ENCODE measurements at regions not wholly inside any gene's neighbourhood (a gene's known extent, or its start where the extent isn't known, plus 50 kb on each side); places are given as distances from the start of the nearest gene placed in this dataset.

DNA sequence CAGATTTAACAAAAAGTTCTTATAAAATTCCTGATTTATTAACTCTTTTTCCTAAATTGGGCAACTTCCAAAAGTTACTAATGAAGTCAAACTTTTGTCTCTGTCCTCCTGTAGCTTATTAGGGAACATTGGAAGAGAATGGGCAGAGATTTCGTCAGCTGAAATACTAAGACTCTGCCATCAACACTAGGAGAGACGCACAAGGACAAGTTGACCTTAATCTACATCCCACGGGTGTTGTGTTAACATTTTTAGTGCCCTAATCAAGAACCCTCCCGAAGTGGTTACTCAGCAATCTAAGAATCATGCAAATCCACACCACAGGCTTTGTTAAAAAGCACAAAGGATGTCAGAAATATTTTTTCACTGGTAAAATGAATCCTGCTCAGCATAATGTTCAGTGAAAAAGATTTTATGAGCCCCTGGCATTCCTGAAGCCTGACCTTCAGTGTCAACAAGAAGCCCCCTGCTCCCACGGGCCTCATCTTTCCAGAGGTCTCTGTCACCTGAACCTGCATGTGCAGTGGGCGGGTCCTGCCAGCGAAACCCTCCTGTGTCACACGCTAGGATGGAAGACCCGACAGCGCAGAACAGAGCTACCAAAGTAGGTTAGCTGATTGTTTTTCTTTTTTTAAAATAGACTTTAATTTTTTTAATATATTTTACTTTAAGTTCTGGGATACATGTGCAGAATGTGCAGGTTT lies 70.6 kb upstream of the AKR1E2 start:
- Histone ChIP-seq H3K36me3 (ENCODE audit: insufficient read depth, low read depth, low read length) (no peaks in the 10 kb centered on the region), H3K9me3 (ENCODE audit: insufficient read depth, low read depth, low read length) (no peaks in the 10 kb centered on the region), H3K27me3 (ENCODE audit: insufficient read depth, low read length) (no peaks in the 10 kb centered on the region), H3K9ac (ENCODE audit: low read depth, low read length) (no peak overlapping the region), H3K4me3 (ENCODE audit: low read length) (no peak overlapping the region), H3K4me1 (ENCODE audit: insufficient read depth, low read length) (no peaks in the 10 kb centered on the region), H3K27ac (ENCODE audit: low read length) (no peak overlapping the region)

GRCh38 chr10:4754143-4754542 lies 71.9 kb upstream of the AKR1E2 start:
- Histone ChIP-seq H3K27ac (ENCODE audit: low read length) (no peak overlapping the region), H3K4me1 (ENCODE audit: insufficient read depth, low read length) (no peaks in the 10 kb centered on the region), H3K36me3 (ENCODE audit: insufficient read depth, low read depth, low read length) (no peaks in the 10 kb centered on the region), H3K4me3 (ENCODE audit: low read length) (no peak overlapping the region), H3K27me3 (ENCODE audit: insufficient read depth, low read length) (no peaks in the 10 kb centered on the region), H3K9me3 (ENCODE audit: insufficient read depth, low read depth, low read length) (no peaks in the 10 kb centered on the region), H3K9ac (ENCODE audit: low read depth, low read length) (no peak overlapping the region)

DNA sequence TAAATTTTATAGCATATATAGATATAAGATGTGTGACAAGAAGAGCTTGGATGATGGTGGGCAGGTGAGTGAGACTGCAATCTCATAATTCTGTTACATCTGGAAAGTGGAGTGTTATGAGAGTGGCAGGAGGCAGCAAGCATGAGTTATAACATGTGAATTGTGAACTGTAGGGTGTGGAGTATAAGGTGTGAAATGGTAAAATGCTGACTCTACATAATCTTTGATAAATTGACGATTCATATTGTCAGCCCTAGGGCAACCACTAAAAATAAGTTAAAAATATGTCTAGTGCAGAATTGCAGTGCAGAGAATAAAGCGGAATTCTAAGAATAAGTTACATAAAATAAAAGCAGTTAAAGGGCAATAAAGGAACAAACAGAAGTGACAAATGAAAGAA lies 74.8 kb upstream of the AKR1E2 start:
- H3K9ac ChIP-seq (ENCODE audit: low read depth, low read length) = no peak overlapping the region
- no peaks in the 10 kb centered on the region for H3K4me1 ChIP-seq (ENCODE audit: insufficient read depth, low read length)
- H3K9me3 ChIP-seq (ENCODE audit: insufficient read depth, low read depth, low read length) = no peaks in the 10 kb centered on the region

GRCh38 chr10:4749271-4749574 lies 76.8 kb upstream of the AKR1E2 start:
- H3K4me3 ChIP-seq (ENCODE audit: low read length) = no peak overlapping the region
- H3K9me3 ChIP-seq (ENCODE audit: insufficient read depth, low read depth, low read length) = no peaks in the 10 kb centered on the region
- H3K27ac ChIP-seq (ENCODE audit: low read length) = no peak overlapping the region
- H3K27me3 ChIP-seq (ENCODE audit: insufficient read depth, low read length) = no peaks in the 10 kb centered on the region
- H3K9ac ChIP-seq (ENCODE audit: low read depth, low read length) = no peak overlapping the region
- no peaks in the 10 kb centered on the region for H3K36me3 ChIP-seq (ENCODE audit: insufficient read depth, low read depth, low read length)
- no peaks in the 10 kb centered on the region for H3K4me1 ChIP-seq (ENCODE audit: insufficient read depth, low read length)

More for the DNA sequence above, 74.8 kb upstream of the AKR1E2 start:
- Histone ChIP-seq H3K27me3 (ENCODE audit: insufficient read depth, low read length) (no peaks in the 10 kb centered on the region), H3K27ac (ENCODE audit: low read length) (no peak overlapping the region), H3K4me3 (ENCODE audit: low read length) (no peak overlapping the region), H3K36me3 (ENCODE audit: insufficient read depth, low read depth, low read length) (no peaks in the 10 kb centered on the region)

DNA sequence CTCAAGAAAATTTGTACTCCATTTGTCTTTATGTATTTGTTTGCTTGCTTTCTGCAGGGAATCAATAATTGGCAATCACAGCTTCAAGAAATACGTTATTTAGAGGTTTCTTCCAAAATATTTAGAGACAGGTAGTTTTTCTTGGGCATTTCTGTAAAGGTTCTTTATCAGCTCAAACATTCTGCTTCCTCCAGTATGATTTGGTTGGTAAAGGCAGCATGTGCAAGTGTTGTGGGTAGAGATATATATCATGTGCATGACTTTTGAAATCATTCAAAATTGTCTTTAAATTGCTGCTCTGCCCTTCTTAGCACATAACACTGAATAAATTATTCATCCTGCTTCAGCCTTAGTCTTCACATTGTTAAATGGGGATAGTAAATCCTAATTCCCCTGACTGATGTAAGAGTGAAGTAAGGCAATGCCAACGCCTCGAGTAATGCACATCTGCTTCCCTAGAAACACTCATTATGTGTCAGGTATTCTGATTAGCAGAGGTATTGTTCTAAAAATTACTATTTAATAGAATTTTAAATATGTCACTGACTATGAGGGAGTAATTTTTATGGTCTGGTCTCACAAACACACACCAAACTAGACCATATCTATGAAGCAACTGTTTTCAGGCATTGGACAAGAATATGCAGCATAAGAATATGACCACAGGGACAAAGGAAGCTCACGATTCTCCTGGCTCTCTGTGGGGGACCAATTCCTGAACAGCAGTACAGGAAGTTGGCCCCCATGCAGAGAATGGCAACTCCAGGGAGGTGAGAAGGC lies 77.3 kb upstream of the AKR1E2 start:
- no peaks in the 10 kb centered on the region for H3K4me1 ChIP-seq (ENCODE audit: insufficient read depth, low read length)
- no peaks in the 10 kb centered on the region for H3K36me3 ChIP-seq (ENCODE audit: insufficient read depth, low read depth, low read length)
- no peaks in the 10 kb centered on the region for H3K9me3 ChIP-seq (ENCODE audit: insufficient read depth, low read depth, low read length)
- H3K27ac ChIP-seq (ENCODE audit: low read length) = no peak overlapping the region
- no peak overlapping the region for H3K4me3 ChIP-seq (ENCODE audit: low read length)
- no peaks in the 10 kb centered on the region for H3K27me3 ChIP-seq (ENCODE audit: insufficient read depth, low read length)
- no peak overlapping the region for H3K9ac ChIP-seq (ENCODE audit: low read depth, low read length)

GRCh38 chr10:4742217-4742616 lies 83.8 kb upstream of the AKR1E2 start:
- Histone ChIP-seq H3K9ac (ENCODE audit: low read depth, low read length) (no peak overlapping the region), H3K4me3 (ENCODE audit: low read length) (no peak overlapping the region), H3K27me3 (ENCODE audit: insufficient read depth, low read length) (no peaks in the 10 kb centered on the region), H3K4me1 (ENCODE audit: insufficient read depth, low read length) (no peaks in the 10 kb centered on the region), H3K36me3 (ENCODE audit: insufficient read depth, low read depth, low read length) (no peaks in the 10 kb centered on the region), H3K9me3 (ENCODE audit: insufficient read depth, low read depth, low read length) (no peaks in the 10 kb centered on the region), H3K27ac (ENCODE audit: low read length) (no peak overlapping the region)

GRCh38 chr10:4740471-4740870 lies 85.5 kb upstream of the AKR1E2 start:
- H3K27me3 ChIP-seq (ENCODE audit: insufficient read depth, low read length) = no peaks in the 10 kb centered on the region
- H3K9ac ChIP-seq (ENCODE audit: low read depth, low read length) = no peak overlapping the region
- no peaks in the 10 kb centered on the region for H3K4me1 ChIP-seq (ENCODE audit: insufficient read depth, low read length)
- no peak overlapping the region for H3K27ac ChIP-seq (ENCODE audit: low read length)
- H3K36me3 ChIP-seq (ENCODE audit: insufficient read depth, low read depth, low read length) = no peaks in the 10 kb centered on the region
- no peaks in the 10 kb centered on the region for H3K9me3 ChIP-seq (ENCODE audit: insufficient read depth, low read depth, low read length)
- H3K4me3 ChIP-seq (ENCODE audit: low read length) = no peak overlapping the region

DNA sequence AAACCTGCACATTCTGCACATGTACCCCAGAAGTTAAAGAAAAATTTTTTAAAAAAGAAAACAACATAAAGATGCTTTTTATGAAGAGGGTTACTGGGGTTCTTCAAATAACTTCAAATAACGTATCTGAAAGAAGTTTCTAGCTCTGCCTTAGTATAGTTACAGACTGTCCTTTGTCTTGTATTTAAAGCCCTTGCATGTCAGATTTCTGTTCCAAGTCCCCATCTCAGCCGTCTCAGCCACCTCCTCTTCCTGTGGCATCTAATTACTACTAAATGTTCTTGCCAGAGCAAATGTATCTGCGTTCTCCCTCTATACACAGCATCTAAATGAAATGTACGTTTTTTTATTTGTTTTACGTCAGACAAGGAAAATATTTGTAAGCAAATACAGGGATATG lies 89.4 kb upstream of the AKR1E2 start:
- Histone ChIP-seq H3K9me3 (ENCODE audit: insufficient read depth, low read depth, low read length) (no peaks in the 10 kb centered on the region), H3K27ac (ENCODE audit: low read length) (no peak overlapping the region), H3K27me3 (ENCODE audit: insufficient read depth, low read length) (no peaks in the 10 kb centered on the region), H3K4me1 (ENCODE audit: insufficient read depth, low read length) (no peaks in the 10 kb centered on the region), H3K9ac (ENCODE audit: low read depth, low read length) (no peak overlapping the region), H3K36me3 (ENCODE audit: insufficient read depth, low read depth, low read length) (no peaks in the 10 kb centered on the region), H3K4me3 (ENCODE audit: low read length) (no peak overlapping the region)

DNA sequence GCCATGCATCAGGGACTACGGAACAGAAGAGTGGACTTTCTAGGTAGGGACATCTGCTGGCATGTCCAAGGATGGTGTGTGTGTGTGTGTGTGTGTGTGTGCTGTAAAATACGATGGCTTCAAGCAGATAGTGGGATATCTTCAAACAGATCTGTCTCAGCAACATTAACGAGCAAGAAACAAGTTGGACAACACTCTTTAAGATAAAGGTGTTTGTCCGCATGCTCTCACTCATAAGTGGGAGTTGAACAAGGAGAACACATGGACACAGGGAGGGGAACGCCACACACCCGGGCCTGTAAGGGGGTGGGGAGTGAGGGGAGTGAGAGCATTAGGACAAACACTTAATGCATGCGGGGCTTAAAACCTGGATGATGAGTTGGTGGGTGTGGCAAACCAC lies 89.8 kb upstream of the AKR1E2 start:
- no peak overlapping the region for H3K4me3 ChIP-seq (ENCODE audit: low read length)
- H3K4me1 ChIP-seq (ENCODE audit: insufficient read depth, low read length) = no peaks in the 10 kb centered on the region
- H3K27ac ChIP-seq (ENCODE audit: low read length) = no peak overlapping the region

DNA sequence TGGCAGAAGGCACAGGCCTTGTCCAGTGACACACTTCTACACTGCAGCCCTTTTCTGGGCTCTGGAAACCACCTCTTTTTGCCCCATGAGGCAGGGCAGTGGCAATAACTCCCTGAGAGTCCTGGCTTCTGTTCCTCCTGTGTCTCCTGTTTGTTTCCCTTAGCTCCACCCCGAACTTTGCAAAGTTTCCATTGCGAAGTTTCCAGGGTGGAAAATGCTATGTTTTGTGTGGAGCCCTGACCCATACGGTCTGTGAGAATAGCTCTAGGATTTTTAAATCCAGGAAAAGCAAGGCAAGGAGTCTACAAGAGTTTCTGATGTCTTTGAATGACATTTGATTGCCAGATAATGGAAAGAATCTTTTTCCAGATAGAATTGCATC lies 92.2 kb upstream of the AKR1E2 start:
- Histone ChIP-seq H3K36me3 (ENCODE audit: insufficient read depth, low read depth, low read length) (no peaks in the 10 kb centered on the region), H3K4me1 (ENCODE audit: insufficient read depth, low read length) (no peaks in the 10 kb centered on the region), H3K9me3 (ENCODE audit: insufficient read depth, low read depth, low read length) (0 out of 2 replicates have a peak, but pooled peaks cover 2% of the 10 kb centered on the region), H3K27ac (ENCODE audit: low read length) (no peak overlapping the region), H3K4me3 (ENCODE audit: low read length) (no peak overlapping the region), H3K27me3 (ENCODE audit: insufficient read depth, low read length) (no peaks in the 10 kb centered on the region), H3K9ac (ENCODE audit: low read depth, low read length) (no peak overlapping the region)

More for the DNA sequence above, 89.8 kb upstream of the AKR1E2 start:
- H3K27me3 ChIP-seq (ENCODE audit: insufficient read depth, low read length) = no peaks in the 10 kb centered on the region
- H3K36me3 ChIP-seq (ENCODE audit: insufficient read depth, low read depth, low read length) = no peaks in the 10 kb centered on the region
- no peak overlapping the region for H3K9ac ChIP-seq (ENCODE audit: low read depth, low read length)
- no peaks in the 10 kb centered on the region for H3K9me3 ChIP-seq (ENCODE audit: insufficient read depth, low read depth, low read length)

GRCh38 chr10:4733150-4733842 lies 92.7 kb upstream of the AKR1E2 start:
- Histone ChIP-seq H3K4me3 (ENCODE audit: low read length) (no peak overlapping the region), H3K9me3 (ENCODE audit: insufficient read depth, low read depth, low read length) (0 out of 2 replicates have a peak, but pooled peaks cover 6% of the 10 kb centered on the region), H3K4me1 (ENCODE audit: insufficient read depth, low read length) (no peaks in the 10 kb centered on the region), H3K27ac (ENCODE audit: low read length) (no peak overlapping the region), H3K9ac (ENCODE audit: low read depth, low read length) (no peak overlapping the region), H3K36me3 (ENCODE audit: insufficient read depth, low read depth, low read length) (no peaks in the 10 kb centered on the region), H3K27me3 (ENCODE audit: insufficient read depth, low read length) (no peaks in the 10 kb centered on the region)

- Histone ChIP-seq H3K27ac (ENCODE audit: low read length) (no peak overlapping the region), H3K9me3 (ENCODE audit: insufficient read depth, low read depth, low read length) (0 out of 2 replicates have a peak, but pooled peaks cover 6% of the 10 kb centered on the region), H3K9ac (ENCODE audit: low read depth, low read length) (no peak overlapping the region), H3K4me1 (ENCODE audit: insufficient read depth, low read length) (no peaks in the 10 kb centered on the region), H3K36me3 (ENCODE audit: insufficient read depth, low read depth, low read length) (no peaks in the 10 kb centered on the region), H3K4me3 (ENCODE audit: low read length) (no peak overlapping the region), H3K27me3 (ENCODE audit: insufficient read depth, low read length) (no peaks in the 10 kb centered on the region)
Observed at GRCh38 chr10:4730998-4731397, 95.0 kb upstream of the AKR1E2 start.
